AG10803 (cell line): ENCODE measurements at regions not wholly inside any gene's neighbourhood (a gene's known extent, or its start where the extent isn't known, plus 50 kb on each side); places are given as distances from the start of the nearest gene placed in this dataset.
"Not testable (repeated sequence)": the region's sequence is repeated elsewhere in the genome, so short reads cannot be mapped to it uniquely, and the experiment has no call there.

ENCODE experiments used
- DNase-seq: peaks from one replicate; pipeline ENCODE4 v3.0.0; 2010; ENCODE audit warnings: low read depth
- H3K4me3 ChIP-seq: 2 replicates; pipeline ENCODE4 v1.5.1; 2011; ENCODE audit warnings: mild to moderate bottlenecking, low read length, control low read depth
- TF ChIP-seq, protein P1 (sequence below): conservative IDR thresholded peaks from 2 replicates; pipeline ENCODE4 v1.5.1; 2011; ENCODE audit warnings: mild to moderate bottlenecking, low read length, control low read depth, inconsistent platforms

DNA sequence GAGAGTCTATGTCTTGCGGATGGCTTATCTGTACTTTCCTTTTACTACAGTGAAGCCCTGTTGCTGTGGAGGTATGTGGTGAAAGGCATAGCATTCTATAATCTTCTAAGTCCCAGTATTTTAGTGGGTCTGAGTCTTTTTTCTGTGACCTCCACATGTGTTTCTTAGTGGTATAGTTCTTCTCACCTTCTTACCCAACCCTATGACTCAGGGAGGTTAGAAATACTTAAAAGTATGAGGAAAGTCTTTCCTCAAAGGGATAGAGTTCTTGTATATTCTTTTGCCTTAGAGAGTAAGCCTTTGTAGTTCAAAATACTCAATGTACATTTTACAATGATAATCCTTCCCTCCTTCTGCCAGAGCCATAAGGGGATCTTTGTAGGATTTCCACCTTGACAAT lies 621.9 kb upstream of the CTNND2 start:
- no peak for DNase-seq
- TF ChIP-seq, protein P1, sequence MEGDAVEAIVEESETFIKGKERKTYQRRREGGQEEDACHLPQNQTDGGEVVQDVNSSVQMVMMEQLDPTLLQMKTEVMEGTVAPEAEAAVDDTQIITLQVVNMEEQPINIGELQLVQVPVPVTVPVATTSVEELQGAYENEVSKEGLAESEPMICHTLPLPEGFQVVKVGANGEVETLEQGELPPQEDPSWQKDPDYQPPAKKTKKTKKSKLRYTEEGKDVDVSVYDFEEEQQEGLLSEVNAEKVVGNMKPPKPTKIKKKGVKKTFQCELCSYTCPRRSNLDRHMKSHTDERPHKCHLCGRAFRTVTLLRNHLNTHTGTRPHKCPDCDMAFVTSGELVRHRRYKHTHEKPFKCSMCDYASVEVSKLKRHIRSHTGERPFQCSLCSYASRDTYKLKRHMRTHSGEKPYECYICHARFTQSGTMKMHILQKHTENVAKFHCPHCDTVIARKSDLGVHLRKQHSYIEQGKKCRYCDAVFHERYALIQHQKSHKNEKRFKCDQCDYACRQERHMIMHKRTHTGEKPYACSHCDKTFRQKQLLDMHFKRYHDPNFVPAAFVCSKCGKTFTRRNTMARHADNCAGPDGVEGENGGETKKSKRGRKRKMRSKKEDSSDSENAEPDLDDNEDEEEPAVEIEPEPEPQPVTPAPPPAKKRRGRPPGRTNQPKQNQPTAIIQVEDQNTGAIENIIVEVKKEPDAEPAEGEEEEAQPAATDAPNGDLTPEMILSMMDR, result no peak
- H3K4me3 ChIP-seq, result no peak overlapping the region

DNA sequence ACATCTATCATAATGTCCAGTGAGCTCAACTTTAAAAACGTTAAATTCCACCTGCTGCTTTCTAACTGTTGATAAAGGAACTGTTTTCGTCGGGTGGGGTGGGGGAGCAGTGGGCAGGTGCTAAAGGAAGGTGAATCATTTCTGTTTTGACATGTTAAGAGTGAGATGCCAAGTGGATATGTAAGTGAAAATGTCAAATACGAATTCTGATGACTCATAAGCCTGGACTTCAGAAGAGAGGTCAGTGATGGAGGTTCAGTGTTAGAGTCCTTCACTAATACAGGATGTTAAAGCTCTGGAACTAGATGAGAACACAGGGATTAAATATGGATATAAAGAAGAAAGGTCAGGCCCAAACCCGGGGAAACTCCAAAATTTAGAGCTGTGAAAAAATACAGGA lies 617.9 kb upstream of the CTNND2 start:
- TF ChIP-seq, protein P1, result no peak
- no peak for DNase-seq
- H3K4me3 ChIP-seq, result no peak overlapping the region

DNA sequence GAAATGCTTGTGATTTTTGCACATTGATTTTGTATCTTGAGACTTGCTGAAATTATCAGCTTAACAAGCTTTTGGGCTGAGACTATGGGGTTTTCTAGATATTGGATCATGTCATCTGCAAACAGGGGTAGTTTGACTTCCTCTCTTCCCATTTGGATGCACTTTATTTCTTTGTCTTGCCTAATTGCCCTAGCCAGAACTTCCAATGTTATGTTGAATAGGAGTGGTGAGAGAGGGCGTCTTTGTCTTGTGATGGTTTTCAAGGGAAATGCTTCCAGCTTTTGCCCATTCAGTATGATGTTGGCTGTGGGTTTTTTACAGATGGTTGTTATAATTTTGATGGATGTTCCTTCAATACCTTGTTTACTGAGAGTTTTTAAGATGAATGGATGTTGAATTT lies 600.7 kb upstream of the CTNND2 start:
- not testable (repeated sequence) for H3K4me3 ChIP-seq, DNase-seq

DNA sequence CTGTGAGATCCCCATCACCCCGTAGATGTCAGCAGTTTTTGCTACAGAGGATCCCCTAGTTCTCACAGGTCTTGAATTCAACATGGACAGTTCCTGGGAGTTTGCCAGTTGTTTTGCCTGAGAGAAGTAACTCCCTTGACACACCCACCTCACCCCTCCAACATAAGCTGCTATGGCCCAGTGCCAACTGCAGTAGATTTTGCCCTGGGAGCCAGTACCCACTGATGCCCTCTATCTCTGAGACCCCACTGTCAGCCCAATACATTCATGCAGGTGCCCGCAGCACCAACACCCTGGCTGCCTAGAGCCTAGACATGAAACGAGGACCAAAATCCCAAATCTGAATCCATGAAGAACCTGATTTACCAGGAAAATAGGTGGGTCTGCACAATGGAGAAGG lies 583.9 kb upstream of the CTNND2 start:
- TF ChIP-seq, protein P1, result no peak
- no peak overlapping the region for H3K4me3 ChIP-seq
- no peak for DNase-seq

DNA sequence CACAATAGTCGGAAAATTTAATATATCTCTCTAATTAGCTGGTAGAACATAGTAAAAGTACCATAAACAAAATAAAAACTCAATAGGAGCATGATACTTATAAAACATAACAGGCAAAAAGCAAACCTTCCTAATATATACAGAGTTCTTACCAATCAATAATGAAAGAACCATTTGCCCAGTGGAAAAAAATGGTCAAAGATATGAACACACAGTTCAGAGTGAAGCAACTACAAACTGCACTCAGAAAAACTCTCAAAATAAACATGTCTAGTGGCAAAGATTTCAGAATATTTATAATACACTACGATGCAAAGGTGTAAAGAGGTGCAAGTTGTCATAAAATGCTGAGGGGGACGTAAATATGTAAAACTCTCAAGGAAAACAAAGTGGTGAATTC lies 576.2 kb upstream of the CTNND2 start:
- DNase-seq, result no peak
- TF ChIP-seq, protein P1, result no peak
- no peak overlapping the region for H3K4me3 ChIP-seq

DNA sequence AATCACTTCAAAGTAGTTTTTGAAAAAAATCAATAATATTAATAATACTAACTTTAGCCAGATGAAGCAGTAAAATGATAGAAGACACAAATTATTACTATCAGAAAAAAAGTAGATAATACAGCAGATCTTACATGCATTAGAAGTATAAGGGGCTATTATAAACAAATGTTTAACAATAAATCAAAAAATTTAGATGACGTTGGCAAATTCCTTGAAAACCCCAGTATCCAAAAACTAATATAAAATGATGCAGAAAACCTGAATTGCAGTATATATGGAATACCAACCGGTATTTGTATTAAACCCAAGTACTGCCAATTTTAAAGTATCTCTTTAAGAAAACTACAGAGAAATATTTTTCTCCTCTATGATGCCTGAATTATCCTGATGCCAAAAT lies 573.3 kb upstream of the CTNND2 start:
- no peak for DNase-seq
- TF ChIP-seq, protein P1, result no peak
- H3K4me3 ChIP-seq, result no peak overlapping the region

DNA sequence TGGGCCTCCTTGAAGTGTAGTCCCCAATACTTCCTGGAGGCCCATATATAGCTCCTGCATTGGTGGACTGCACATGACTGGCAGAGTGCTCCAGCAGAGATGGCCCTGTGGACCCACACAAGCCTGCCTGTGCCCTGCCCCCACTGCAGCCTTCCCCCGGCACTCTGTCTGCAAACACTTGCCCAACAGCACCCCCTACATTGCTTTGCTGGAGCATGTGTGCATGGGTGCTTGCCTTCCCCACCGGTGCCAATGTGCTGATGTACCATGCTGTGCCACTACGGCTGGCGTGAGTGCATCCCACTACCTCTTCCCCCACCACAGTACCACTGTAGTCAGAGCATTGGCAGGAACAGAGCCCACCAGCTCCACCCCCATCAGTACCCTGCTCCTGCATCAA lies 563.6 kb upstream of the CTNND2 start:
- DNase-seq, result no peak
- H3K4me3 ChIP-seq, result no peak overlapping the region
- TF ChIP-seq, protein P1, result no peak
